ENCODE measurements at regions not wholly inside any gene's neighbourhood (a gene's known extent, or its start where the extent isn't known, plus 50 kb on each side); places are given as distances from the start of the nearest gene placed in this dataset.

GRCh38 chr18:6610466-6610865 is 119.0 kb upstream of the ARHGAP28 start:
- TF ChIP-seq CTCF (IDR thresholded peaks at IDR 0.05; ENCODE audit: poor library complexity), result no peak
- no peak for TF ChIP-seq EZH2 (IDR thresholded peaks at IDR 0.05; ENCODE audit: borderline replicate concordance)
- no peak for TF ChIP-seq EZH2phosphoT487 (IDR thresholded peaks at IDR 0.05; ENCODE audit: low read depth, severe bottlenecking, unreplicated experiment)
